ENCODE measurements at regions not wholly inside any gene's neighbourhood (a gene's known extent, or its start where the extent isn't known, plus 50 kb on each side); places are given as distances from the start of the nearest gene placed in this dataset.

GRCh38 chr3:34919025-34919424, 720.3 kb upstream of the ARPP21 start:
- no peak overlapping the region for H3K4me3 ChIP-seq (ENCODE audit: low read depth, poor library complexity, severe bottlenecking)
- intact Hi-C loops (cut with DNase I; ENCODE audit: low total_unique reads) = no loop called here
- TF ChIP-seq POLR2A (IDR thresholded peaks at IDR 0.05) = no peak
- TF ChIP-seq CTCF (IDR thresholded peaks at IDR 0.05) = no peak
- DNase-seq (ENCODE audit: low spot score in 2 of 2) = no peak

- intact Hi-C loops (cut with DNase I; ENCODE audit: low total_unique reads) = no loop called here
- no peak for DNase-seq (ENCODE audit: low spot score in 2 of 2)
- no peak overlapping the region for H3K4me3 ChIP-seq (ENCODE audit: low read depth, poor library complexity, severe bottlenecking)
- TF ChIP-seq POLR2A (IDR thresholded peaks at IDR 0.05) (no peak), CTCF (IDR thresholded peaks at IDR 0.05) (no peak)
Measured at GRCh38 chr3:34920806-34921205, 718.5 kb upstream of the ARPP21 start.

- WGBS, 2 donors = 59 to 62% methylated on average over 2 of the region's 2 CpGs
- intact Hi-C loops (cut with DNase I; ENCODE audit: low total_unique reads) = no loop called here
- no peak overlapping the region for H3K4me3 ChIP-seq (ENCODE audit: low read depth, poor library complexity, severe bottlenecking)
- TF ChIP-seq CTCF (IDR thresholded peaks at IDR 0.05) = no peak
- no peak for TF ChIP-seq POLR2A (IDR thresholded peaks at IDR 0.05)
- no peak for DNase-seq (ENCODE audit: low spot score in 2 of 2)
Measured at GRCh38 chr3:34924961-34925360, 714.4 kb upstream of the ARPP21 start.

GRCh38 chr3:34925851-34926250, 713.5 kb upstream of the ARPP21 start:
- DNase-seq (ENCODE audit: low spot score in 2 of 2) = no peak
- intact Hi-C loops (cut with DNase I; ENCODE audit: low total_unique reads) = no loop called here
- WGBS, 2 donors = 80 to 88% methylated on average over 1 of the region's 1 CpG
- H3K4me3 ChIP-seq (ENCODE audit: low read depth, poor library complexity, severe bottlenecking) = no peak overlapping the region
- no peak for TF ChIP-seq POLR2A (IDR thresholded peaks at IDR 0.05)
- TF ChIP-seq CTCF (IDR thresholded peaks at IDR 0.05) = no peak

GRCh38 chr3:34929036-34929435, 710.3 kb upstream of the ARPP21 start:
- no peak overlapping the region for H3K4me3 ChIP-seq (ENCODE audit: low read depth, poor library complexity, severe bottlenecking)
- intact Hi-C loops (cut with DNase I; ENCODE audit: low total_unique reads) = no loop called here
- DNase-seq (ENCODE audit: low spot score in 2 of 2) = no peak
- TF ChIP-seq CTCF (IDR thresholded peaks at IDR 0.05) = no peak
- TF ChIP-seq POLR2A (IDR thresholded peaks at IDR 0.05) = no peak

GRCh38 chr3:34934660-34935059, 704.7 kb upstream of the ARPP21 start:
- no peak for DNase-seq (ENCODE audit: low spot score in 2 of 2)
- intact Hi-C loops (cut with DNase I; ENCODE audit: low total_unique reads) = no loop called here
- TF ChIP-seq CTCF (IDR thresholded peaks at IDR 0.05) (no peak), POLR2A (IDR thresholded peaks at IDR 0.05) (no peak)
- H3K4me3 ChIP-seq (ENCODE audit: low read depth, poor library complexity, severe bottlenecking) = no peak overlapping the region

All from lower leg skin (tissue), 4 donors.